GM21528 (cell line): ENCODE measurements at regions not wholly inside any gene's neighbourhood (a gene's known extent, or its start where the extent isn't known, plus 50 kb on each side); places are given as distances from the start of the nearest gene placed in this dataset.

ENCODE experiments used
- ATAC-seq: cut with Tn5 transposase; IDR thresholded peaks from one replicate; pipeline ENCODE4 v1.9.1; 2021; ENCODE audit warnings: mild to moderate bottlenecking, moderate library complexity; ENCODE audit not compliant: unreplicated experiment, low FRiP score

- no peak for ATAC-seq
Measured at GRCh38 chr2:129884221-129884786, 95.2 kb upstream of the RAB6C start.

- no peak for ATAC-seq
Measured at GRCh38 chr2:129885735-129886134, 93.7 kb upstream of the RAB6C start.

DNA sequence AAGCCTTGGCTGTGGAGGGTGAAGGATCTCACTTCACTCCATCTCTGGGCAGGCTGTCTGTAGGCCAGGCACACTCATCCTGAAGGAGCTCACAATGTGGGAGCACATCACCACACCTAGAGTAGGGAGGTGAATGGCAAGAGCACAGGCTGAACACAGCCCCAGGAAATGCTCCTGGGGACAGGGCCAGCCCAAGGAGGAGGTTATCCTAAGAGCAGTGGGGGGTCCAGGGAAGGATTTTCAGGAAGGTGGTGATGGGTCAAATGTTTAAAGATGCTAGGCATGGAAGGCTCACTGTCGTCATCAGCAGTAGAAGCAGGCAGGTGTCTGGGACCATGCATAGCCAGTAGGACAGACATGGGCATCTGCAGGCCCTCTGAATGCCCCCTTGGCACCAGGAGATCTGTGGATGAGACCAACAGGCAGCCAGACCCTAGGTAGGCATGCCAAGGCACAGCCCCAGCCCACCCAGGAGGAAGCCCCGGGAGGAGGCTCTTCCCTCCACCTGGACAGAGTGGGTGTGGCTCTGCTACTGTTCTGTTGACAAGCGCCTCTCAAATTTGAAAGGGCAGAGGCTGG is 91.7 kb upstream of the RAB6C start:
- ATAC-seq = no peak

GRCh38 chr2:129888461-129888860 is 91.0 kb upstream of the RAB6C start:
- ATAC-seq = no peak

DNA sequence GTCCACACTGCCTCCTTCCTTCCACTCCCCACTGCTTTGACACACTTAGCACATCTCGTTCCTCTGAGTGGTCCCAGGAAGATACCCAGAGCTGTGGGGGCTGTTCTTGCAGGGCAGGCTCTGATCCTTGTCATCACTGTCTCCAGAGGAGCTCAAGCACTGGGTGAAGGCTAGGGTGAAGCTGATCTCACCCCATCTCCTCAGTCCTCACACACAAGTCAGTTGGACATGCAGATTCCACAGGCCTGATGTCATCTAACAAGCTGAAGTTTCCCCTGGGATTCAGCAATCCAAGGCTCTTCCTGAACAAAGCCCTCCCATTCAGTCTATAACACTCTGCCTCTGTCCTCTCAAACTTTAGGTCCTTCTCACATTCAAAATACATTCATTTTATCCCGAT is 90.6 kb upstream of the RAB6C start:
- no peak for ATAC-seq

DNA sequence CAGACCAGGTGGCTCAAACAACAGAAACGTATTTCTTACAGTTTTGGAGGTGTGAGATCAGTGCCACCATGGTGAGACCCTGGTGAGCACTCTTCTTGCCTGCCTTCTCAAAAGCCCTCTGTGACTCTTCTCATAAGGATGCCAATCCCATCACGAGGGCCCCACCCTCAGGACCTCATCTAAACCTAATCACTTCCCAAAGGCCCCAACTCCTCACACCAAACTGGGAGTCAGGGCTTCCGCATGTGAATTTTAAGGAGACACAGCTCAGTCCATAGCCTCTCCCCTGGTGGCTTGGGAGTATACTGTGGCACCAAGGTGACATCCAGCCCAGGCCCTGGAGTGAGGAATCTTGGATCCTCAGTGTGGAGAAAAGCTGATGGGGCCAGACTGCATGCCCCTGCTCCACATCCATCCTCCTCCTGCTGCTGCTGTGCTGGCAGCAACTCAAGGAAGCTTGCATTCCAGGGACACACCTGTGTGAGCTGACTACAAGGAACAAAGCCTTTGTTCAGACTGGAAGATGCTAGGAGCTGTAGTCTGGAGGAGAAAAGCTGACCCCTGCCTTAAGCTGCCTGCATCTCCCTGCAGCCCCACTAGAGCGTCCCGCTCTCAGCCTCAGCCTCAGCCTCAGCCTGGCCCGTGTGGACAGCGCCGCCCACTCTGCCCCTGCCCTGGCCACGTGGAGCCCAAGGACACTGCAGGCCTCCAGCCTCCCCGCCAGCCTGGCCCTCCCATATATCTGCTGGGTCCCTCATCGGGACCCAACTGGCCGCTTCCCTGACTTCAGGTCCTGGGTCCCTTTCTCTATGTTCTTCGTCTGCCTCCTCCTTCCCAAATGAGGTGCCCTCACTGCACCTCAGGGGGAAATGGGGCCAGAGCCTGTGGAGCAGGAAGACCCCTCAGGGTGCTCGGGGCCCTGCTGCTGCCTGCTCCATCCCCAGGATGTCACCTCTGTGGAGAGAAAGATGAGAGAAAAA is 87.8 kb upstream of the RAB6C start:
- ATAC-seq = no peak

DNA sequence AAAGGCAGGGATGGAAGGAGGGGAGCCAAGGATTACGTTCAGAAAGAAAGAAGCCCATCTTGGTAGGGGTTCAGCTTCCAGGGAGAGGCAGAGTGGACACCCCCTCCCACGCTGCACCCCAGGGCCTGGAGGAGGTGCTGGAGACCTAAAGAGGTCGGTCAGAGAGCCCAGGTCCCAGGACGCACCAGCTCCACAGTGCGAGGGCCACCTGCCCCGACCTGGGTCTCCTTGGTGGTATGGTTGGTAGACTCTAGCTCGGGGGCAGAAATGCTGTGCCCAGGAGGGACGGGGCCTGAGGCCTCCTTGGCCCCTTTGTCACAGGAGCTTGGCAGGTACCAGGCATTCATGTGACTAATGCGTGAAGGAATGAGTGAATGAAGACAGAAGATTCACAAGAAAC is 87.1 kb upstream of the RAB6C start:
- ATAC-seq = no peak

- ATAC-seq = no peak
Measured at GRCh38 chr2:129892773-129893172, 86.7 kb upstream of the RAB6C start.

- no peak for ATAC-seq
Measured at GRCh38 chr2:129893244-129893643, 86.2 kb upstream of the RAB6C start.

GRCh38 chr2:129894616-129895015 is 84.8 kb upstream of the RAB6C start:
- ATAC-seq = no peak

DNA sequence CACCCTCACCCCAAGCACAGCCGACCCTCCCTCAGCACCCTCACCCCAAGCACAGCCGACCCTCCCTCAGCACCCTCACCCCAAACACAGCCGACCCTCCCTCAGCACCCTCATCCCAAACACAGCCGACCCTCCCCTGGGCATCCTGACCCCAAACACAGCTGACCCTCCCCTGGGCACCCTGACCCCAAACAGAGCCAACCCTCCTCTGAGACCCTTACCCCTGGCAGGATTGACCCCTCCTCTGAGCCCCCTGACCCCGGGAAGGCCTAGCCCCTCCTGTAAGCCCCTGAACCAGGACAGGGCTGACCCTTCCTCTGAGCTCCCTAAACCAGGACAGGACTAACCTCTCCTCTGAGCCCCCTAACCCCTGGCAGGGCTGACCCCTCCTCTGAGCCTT is 84.4 kb upstream of the RAB6C start:
- no peak for ATAC-seq

- ATAC-seq = no peak
Measured at GRCh38 chr2:129895526-129896082, 83.9 kb upstream of the RAB6C start.

- no peak for ATAC-seq
Measured at GRCh38 chr2:129896226-129897100, 83.0 kb upstream of the RAB6C start.

- no peak for ATAC-seq
Measured at GRCh38 chr2:129901754-129902415, 77.6 kb upstream of the RAB6C start.

- no peak for ATAC-seq
Measured at GRCh38 chr2:129902731-129903585, 76.5 kb upstream of the RAB6C start.

DNA sequence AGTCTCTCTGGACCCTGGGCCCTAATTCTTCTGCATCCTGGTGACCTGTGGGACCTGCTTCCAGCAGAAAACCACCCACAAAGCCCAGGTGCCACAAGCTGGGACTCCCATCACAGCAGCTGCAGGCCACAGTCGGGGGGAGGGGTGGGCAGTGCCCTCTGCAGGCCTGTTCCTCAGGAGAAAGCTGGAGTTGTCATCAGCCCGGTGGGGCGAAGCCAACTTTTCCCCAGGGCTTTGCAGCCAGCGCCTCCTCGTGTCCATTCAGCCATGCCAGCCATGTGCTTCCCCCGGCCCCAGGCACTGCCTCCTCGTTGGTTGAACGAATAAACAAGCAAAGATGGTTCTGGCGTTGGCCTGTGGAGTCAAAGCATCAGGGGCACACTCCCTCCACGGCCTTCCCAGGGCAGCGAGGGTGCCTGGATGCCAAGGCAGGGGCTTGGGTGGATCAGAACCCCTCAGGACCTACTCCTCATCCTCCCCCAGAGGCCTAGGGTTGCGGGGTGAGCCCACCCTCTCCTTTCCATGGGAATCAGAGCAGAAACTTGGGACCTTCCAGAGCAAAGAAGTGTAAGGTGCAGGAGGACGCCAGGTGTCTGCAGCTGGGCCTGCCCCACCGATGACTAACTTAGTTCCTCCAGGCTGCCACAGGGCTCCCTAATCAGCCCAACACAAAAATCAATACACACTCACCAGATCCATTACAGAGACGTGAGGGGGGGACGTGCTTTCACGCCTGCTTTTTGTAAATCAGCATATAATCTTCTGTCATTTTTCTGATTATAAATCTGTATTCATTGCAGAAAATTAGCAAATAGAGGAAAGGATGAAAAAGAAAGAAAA is 75.7 kb upstream of the RAB6C start:
- ATAC-seq = no peak

- ATAC-seq = no peak
Measured at GRCh38 chr2:129904532-129905446, 74.7 kb upstream of the RAB6C start.
